OCI-M2 (cell line): ENCODE measurements at regions not wholly inside any gene's neighbourhood (a gene's known extent, or its start where the extent isn't known, plus 50 kb on each side); places are given as distances from the start of the nearest gene placed in this dataset.
"Not testable (repeated sequence)": the region's sequence is repeated elsewhere in the genome, so short reads cannot be mapped to it uniquely, and the experiment has no call there.

Source experiments
- DNase-seq: peaks from one replicate; lab custom pipeline; 2025; ENCODE audit not compliant: unreplicated experiment; lab: John Stamatoyannopoulos, UW

DNA sequence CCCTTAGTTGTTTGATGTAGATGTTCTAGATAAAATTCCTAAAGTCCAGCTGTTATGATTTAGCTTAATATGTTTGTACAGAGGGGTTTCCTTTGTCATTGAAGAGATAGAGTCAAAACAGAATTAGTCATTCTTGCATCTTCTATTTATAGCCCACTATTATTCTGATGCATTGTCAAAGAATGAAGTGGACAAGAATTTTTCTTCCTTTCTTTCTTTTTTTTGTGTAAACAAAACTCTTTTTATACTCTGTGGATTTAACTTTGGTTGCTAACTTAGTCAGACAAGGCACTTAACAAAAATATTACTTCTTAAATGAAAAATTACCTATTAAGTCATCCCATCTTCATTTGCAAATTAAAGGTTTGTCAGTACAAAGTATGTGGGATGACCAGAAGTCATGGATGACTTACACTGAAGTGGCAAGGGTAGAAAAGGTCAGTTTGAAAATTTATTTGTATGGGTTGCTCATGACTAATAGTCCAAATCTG is 215.6 kb upstream of the DDHD1 start:
- DNase-seq: no peak

DNA sequence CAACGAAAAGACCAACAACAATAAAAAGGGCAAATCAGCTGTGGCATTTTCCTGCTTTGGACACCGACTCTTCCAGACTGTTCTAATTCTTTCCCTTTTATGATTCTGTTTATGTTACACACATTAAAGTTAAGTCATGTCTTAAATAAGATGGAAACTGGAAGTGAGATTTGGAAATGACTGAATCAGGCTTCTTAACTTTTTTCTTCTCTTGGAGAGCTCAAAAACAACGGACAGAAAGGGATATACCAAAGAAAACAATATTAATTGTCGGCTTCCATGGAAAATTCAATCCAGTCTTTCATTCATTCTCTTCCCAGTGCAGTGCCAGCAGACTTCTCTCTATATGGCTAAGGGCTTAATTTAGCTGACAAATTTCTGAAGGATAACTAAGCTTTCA is 214.9 kb upstream of the DDHD1 start:
- DNase-seq: no peak

DNA sequence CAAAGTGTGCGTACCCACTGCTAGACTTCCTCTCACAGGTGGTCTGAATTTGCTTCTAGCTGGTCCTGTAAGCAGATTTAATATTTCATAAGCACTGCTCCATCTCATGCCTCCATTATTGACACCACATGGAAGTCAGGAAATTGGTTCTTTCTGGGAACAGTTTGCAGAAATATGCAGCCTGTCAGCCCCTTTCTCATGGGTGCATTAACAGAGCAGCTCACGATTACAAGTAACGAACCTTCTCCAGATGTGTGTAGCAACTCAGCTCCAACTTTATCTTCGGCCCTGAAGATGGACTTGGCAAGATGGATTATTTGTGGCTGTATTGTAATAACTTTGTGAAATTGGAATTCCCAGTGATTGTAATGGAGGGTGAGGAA is 214.5 kb upstream of the DDHD1 start:
- no peak for DNase-seq

DNA sequence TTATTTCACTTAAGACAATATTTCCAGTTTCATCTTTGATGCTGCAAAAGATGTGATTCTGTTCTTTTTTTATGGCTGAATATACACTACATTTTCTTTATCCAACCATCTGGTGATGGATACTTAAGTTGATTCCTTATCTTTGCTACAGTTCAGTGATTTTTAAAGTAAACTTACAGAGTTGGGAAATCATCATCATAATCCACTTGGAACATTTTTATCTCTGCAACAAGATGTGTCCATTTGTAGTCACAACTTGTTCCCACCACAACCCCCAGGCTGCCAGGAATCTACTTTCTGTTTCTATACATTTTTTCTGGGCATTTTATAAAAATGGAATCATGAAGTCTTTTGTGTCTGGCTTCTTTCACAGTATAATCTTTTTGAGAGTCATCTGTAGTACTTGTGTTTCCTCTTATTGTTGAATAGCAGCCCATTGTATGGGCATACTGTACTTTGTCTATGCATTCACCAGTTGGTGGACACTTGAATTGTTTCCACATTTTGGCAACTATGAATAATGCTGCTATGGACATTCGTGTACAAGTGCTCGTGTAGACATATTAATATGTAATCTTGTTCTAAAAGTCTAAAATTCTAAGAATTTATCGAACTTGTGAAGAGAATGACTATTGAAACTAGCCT is 212.5 kb upstream of the DDHD1 start:
- no peak for DNase-seq

GRCh38 chr14:53362916-53363315 is 209.8 kb upstream of the DDHD1 start:
- not testable (repeated sequence) for DNase-seq

- DNase-seq: no peak
Observed at GRCh38 chr14:53360829-53361228, 207.7 kb upstream of the DDHD1 start.

- no peak for DNase-seq
Observed at GRCh38 chr14:53358166-53358565, 205.0 kb upstream of the DDHD1 start.

- DNase-seq: no peak
Observed at GRCh38 chr14:53356361-53357150, 203.4 kb upstream of the DDHD1 start.

DNA sequence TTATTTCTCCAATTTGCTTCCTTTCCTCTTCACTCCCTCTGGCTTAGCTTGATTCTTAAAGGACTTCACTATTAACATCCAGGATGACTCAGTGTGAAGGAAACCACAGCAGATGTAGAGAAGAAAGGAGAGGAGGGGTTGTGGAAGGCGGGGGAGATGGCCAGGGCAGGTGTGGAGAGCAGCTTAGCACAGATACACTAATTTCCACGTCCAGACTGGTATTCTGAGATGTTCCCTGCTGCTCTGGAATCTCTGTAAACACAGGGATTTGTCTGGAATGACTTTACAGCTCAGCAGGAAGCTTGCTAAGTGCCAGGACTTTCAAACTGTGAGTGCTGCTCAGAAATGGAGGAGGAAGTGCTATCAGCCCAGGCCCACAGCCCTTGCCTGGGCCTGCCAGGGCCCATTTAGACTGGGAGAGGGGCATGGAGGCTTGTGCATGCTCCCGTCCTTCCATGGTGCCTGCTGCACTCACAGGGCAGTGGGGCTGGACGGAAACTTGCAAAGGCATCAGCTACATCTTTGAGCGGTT is 202.5 kb upstream of the DDHD1 start:
- DNase-seq: no peak

- DNase-seq: no peak
Observed at GRCh38 chr14:53354336-53354735, 201.2 kb upstream of the DDHD1 start.

GRCh38 chr14:53350866-53351265 is 197.7 kb upstream of the DDHD1 start:
- DNase-seq: no peak

GRCh38 chr14:53350429-53350828 is 197.3 kb upstream of the DDHD1 start:
- no peak for DNase-seq

DNA sequence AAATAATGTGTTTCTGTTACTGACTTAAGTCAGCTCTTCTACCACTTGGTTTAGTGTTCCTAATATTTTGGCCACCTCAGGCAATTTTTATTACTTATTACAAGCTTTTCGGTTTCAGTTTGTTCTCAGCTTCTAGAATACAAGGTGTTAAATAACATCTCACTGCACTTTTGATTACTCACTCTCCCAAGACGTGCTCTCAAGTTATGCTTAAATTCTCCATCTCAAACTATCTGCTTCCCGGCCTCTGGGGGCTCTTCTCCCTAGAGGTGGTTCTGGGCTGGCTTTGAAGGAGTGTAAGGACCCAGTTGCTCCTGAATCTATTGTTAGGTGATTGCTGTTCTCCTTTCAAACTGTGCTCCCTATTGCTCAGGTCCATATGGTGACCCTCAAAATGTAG is 193.9 kb upstream of the DDHD1 start:
- DNase-seq: no peak

DNA sequence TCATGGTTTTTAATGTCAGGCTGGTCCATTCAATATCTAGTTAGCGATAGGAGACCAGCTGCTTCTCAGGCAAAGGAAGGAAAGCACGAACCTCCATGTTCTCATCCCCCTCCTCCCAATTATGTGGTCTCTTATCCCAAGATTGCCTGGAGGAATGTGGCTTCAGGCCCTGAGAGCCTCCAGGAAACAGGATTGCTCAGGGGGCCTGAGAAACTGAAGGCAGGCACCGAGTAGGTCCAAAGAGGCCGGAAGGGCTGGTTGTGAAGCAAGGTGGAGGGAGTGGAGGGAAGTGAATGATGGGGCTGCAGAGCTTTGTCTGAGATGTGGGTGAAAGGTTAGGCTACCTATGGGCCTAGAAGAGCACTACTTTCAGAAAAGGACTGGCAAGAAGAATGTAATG is 188.2 kb upstream of the DDHD1 start:
- DNase-seq: no peak

DNA sequence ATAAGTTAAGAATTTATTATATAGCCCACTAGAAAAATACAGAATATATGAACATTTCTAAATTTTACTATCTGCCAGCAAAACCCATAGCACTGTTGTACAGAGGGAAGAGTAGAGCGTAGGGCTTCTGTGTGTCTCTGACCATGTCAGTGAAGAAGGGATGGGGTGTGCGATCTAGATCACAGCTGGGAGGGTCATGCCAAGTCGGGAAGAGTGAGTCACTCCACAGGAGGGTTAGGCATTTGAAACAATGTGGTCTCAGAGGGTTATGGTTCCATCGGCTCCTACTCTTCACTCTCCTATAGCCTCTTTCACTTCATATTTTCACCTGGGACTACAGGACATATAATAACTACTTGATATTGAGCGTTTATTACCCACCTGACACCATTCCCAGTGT is 185.1 kb upstream of the DDHD1 start:
- DNase-seq: no peak

- DNase-seq: no peak
Observed at GRCh38 chr14:53336729-53337128, 183.6 kb upstream of the DDHD1 start.

- DNase-seq: no peak
Observed at GRCh38 chr14:53333809-53334208, 180.7 kb upstream of the DDHD1 start.

GRCh38 chr14:53331921-53332320 is 178.8 kb upstream of the DDHD1 start:
- DNase-seq: no peak

DNA sequence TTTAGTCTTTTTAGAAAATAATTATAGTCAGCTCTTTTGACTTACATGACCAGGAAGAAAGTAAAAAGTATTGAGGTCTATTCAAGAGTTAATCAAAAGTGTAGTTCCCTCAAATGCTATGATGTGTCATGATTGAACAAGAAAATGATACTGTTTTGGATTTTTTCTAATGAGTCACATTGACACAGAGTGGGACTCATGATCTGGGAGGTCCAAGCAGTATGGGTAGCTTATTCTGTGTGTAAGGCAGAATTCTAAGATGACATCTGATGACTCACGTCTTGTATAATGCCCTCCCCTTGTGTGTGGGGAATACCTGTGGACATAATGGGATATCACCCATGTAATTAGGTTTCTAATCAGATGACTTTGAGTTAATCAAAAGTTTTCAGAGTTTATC is 178.1 kb upstream of the DDHD1 start:
- DNase-seq: no peak

GRCh38 chr14:53330441-53330840 is 177.3 kb upstream of the DDHD1 start:
- no peak for DNase-seq

DNA sequence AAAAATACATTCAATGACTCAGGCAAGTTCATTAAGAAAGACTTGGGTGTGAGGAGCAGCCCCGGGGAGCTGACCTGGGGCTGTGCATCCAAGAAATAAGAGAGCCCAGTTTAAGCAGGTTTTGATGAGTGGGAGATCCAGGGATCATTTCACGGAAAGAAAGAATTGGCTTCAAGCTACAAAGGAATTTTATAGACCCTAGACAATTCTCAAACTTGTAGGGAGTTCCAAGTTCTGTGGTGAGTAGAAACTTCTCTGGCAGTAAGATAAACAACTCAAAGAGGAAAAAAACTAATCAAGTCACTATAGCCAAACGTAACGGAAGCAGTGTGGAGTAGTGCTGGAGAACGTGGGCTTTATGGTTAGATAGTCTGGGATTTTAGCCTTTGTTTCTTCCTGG is 175.7 kb upstream of the DDHD1 start:
- no peak for DNase-seq

DNA sequence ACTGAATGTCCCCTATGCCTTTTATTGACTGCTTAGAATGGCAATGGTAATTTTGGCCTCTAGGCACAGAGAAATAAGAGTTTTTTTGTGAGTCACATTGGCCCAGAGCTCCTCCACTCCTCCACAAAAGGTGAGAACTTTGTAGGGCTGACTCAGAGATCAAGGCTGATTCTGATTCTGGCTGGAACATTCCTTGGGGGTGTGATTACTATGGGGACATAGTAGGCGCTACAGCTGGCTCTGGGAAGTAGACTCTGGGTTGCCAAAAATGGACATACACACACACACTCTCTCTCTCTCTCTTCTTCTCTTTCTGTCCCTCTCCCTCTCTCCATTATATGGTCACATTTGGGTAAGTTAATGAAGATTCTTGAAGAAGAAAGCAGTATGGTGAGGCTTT is 174.6 kb upstream of the DDHD1 start:
- DNase-seq: no peak
